Uterus (tissue), 3 donors: ENCODE measurements at regions not wholly inside any gene's neighbourhood (a gene's known extent, or its start where the extent isn't known, plus 50 kb on each side); places are given as distances from the start of the nearest gene placed in this dataset.
A peak's percentile ranks its signal among the peaks of the same experiment; 100 is the strongest.

ENCODE experiments used
- DNase-seq, 2 donors: peaks; one replicate each; pipeline ENCODE4 v3.0.0-alpha.2; 2019 to 2020
- H3K27ac ChIP-seq, 2 donors: fragments of 200-600 bp; sonication (generic); 1 replicate in 1 of 2; 2 replicates in 1 of 2; pipeline ENCODE4 v1.5.1; 2016 to 2018
- H3K27me3 ChIP-seq, 2 donors: fragments of 200-600 bp; sonication (generic); one replicate each; pipeline ENCODE4 v1.5.1; 2018 to 2019; ENCODE audit warnings: control low read depth in 1 of 2
- H3K36me3 ChIP-seq, 2 donors: fragments of 200-600 bp; sonication (generic); one replicate each; pipeline ENCODE4 v1.5.1; 2019; ENCODE audit warnings: control low read depth in 1 of 2
- H3K4me1 ChIP-seq, 2 donors: fragments of 200-600 bp; sonication (generic); one replicate each; pipeline ENCODE4 v1.5.1; 2018 to 2019; ENCODE audit warnings: control low read depth in 1 of 2
- H3K4me3 ChIP-seq, 2 donors: fragments of 200-600 bp; sonication (generic); 1 replicate in 1 of 2; 2 replicates in 1 of 2; pipeline ENCODE4 v1.5.1; 2018 to 2019; ENCODE audit warnings: mild to moderate bottlenecking in 1 of 2
- H3K9me3 ChIP-seq, 2 donors: fragments of 200-600 bp; sonication (generic); one replicate each; pipeline ENCODE4 v1.5.1; 2019; ENCODE audit warnings: control low read depth in 1 of 2
- POLR2A ChIP-seq, 2 donors: fragments of 450-650 bp; IDR thresholded peaks; one replicate each; pipeline ENCODE4 v1.6.1; 2016; ENCODE audit warnings: antibody characterized with exemption in 2 of 2, mild to moderate bottlenecking in 1 of 2, moderate library complexity in 1 of 2
- intact Hi-C: fragments of 100-400 bp; cut with DNase I; formaldehyde crosslinking; loops from one replicate; pipeline ENCODE4 v1.15.1; 2023; ENCODE audit warnings: low total_unique reads
- TF ChIP-seq, protein P1 (sequence below), 4 experiments: fragments of 200-600 bp in 2 of 4; fragments of 450-650 bp in 2 of 4; sonication (generic) in 2 of 4; IDR thresholded peaks; one replicate each; pipeline ENCODE4 v1.5.1; 2016 to 2019; ENCODE audit warnings: antibody characterized with exemption in 4 of 4, mild to moderate bottlenecking in 2 of 4, moderate library complexity in 1 of 4
- donor health status: DM: yes; HTN: yes; CAD: no.

DNA sequence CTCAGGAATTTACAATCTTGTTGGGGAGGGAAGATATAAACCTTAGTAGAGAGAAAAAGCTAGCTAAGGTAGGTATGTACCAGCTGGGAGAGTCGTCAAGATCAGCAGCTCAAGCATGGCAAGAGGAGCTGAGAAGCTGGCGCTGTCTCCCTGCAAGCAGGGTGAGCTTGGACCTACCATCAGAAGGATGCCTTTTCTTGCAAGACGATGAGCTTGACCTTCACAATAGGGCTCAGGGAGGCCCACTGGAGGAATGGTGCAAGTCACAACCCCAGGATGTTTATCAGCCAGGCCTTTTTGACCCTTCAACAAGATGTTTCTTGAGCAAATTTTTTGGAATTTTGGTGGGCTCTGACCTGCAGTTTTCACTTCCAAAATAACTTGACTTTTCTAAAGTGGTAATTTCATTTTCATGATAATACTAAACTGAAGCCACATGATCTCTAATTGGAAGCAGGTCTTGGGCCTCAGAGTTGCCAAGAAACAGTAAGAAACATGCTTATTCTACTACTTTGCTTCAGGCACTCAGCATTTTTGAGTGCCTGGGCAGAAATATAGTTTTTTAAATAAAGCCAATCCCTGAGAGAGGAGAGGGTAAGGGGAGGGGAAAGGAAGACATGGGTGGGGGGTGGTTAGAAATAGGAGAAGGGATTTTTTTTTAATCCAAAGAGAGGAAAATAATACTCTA lies 258.1 kb downstream of the CLIC5 start:
- intact Hi-C loops = no loop called here
- no peak for TF ChIP-seq POLR2A (IDR thresholded peaks at IDR 0.05)
- TF ChIP-seq, protein P1, sequence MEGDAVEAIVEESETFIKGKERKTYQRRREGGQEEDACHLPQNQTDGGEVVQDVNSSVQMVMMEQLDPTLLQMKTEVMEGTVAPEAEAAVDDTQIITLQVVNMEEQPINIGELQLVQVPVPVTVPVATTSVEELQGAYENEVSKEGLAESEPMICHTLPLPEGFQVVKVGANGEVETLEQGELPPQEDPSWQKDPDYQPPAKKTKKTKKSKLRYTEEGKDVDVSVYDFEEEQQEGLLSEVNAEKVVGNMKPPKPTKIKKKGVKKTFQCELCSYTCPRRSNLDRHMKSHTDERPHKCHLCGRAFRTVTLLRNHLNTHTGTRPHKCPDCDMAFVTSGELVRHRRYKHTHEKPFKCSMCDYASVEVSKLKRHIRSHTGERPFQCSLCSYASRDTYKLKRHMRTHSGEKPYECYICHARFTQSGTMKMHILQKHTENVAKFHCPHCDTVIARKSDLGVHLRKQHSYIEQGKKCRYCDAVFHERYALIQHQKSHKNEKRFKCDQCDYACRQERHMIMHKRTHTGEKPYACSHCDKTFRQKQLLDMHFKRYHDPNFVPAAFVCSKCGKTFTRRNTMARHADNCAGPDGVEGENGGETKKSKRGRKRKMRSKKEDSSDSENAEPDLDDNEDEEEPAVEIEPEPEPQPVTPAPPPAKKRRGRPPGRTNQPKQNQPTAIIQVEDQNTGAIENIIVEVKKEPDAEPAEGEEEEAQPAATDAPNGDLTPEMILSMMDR (IDR thresholded peaks at IDR 0.05) = no peak
- peak overlapping the region; percentile 7 to 46 for H3K27ac ChIP-seq

DNA sequence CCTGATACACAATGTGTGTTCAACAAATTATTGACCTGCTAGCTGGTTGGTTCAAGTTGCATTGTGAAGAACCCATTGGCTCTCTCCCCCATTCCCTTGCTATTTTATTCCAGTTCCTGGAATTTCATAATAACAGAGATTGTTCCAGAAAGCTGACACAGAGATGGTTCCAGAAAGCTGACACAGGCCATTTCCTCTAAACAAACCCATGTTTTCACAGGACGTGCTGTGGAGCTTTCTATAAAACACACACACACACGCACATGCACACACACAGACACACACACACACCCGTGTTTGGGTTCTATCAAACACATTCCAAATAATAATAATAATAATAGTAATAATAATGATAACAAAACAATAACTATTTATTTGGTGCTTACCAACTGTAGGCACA lies 259.1 kb downstream of the CLIC5 start:
- Histone ChIP-seq H3K4me3 (no peak overlapping the region), H3K9me3 (no peaks in the 10 kb centered on the region), H3K27ac (no peak overlapping the region), H3K4me1 (no peaks in the 10 kb centered on the region), H3K36me3 (no peaks in the 10 kb centered on the region), H3K27me3 (no peaks in the 10 kb centered on the region)
- DNase-seq = no peak
- intact Hi-C loops = no loop called here
- TF ChIP-seq, protein P1 (IDR thresholded peaks at IDR 0.05) = no peak
- TF ChIP-seq POLR2A (IDR thresholded peaks at IDR 0.05) = no peak

More for the DNA sequence above, 258.1 kb downstream of the CLIC5 start:
- DNase-seq = no peak
- H3K4me3 ChIP-seq = no peak overlapping the region
- H3K27me3 ChIP-seq = no peaks in the 10 kb centered on the region
- H3K4me1 ChIP-seq = no peaks in the 10 kb centered on the region
- H3K9me3 ChIP-seq = no peaks in the 10 kb centered on the region
- no peaks in the 10 kb centered on the region for H3K36me3 ChIP-seq

DNA sequence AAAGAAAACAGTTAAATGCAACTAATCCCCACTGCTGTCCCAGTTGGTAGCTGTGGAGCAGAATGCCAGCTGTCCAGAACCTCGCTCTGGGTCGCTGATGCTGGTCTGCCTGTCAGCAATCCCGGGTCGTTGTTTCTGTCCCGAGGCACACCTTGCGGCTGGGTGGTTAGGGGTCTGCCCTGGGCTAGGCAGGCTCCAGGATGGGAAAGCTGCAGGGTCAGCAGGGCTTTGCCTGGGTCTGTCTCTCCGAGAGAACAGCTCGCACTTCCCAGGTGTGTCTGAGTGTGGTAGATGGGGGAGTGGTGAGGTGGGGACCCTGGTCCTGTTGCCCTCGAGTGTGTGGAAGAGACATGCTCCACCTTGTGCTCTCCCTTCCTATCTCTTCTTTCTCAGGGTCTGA lies 261.2 kb downstream of the CLIC5 start:
- no peak for DNase-seq
- Histone ChIP-seq H3K27me3 (no peaks in the 10 kb centered on the region), H3K9me3 (no peaks in the 10 kb centered on the region), H3K4me1 (no peaks in the 10 kb centered on the region), H3K27ac (no peak overlapping the region), H3K4me3 (no peak overlapping the region), H3K36me3 (no peaks in the 10 kb centered on the region)
- TF ChIP-seq, protein P1 (IDR thresholded peaks at IDR 0.05) = no peak
- no peak for TF ChIP-seq POLR2A (IDR thresholded peaks at IDR 0.05)
- intact Hi-C loops = no loop called here

DNA sequence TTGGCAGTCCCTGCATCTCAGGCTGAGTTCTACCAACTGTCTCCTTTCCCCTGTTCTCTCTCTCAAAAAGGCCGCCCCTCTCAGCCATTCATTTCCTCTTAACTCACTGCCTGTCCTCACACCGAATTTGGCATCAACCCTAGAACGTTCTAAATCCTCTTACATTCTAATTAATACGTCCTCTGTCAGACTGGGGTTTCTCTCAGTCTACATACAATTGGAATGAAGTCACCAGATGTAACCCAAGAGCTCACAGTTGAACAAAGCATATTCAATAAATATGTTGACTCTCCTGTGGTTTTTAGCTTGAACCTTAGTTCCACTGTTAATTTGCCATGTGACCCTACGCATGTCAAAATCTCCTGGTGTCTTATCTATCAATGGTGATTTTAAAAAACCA lies 269.6 kb downstream of the CLIC5 start:
- no peak overlapping the region for H3K27ac ChIP-seq
- no peaks in the 10 kb centered on the region for H3K9me3 ChIP-seq
- intact Hi-C loops = no loop called here
- no peaks in the 10 kb centered on the region for H3K36me3 ChIP-seq
- no peaks in the 10 kb centered on the region for H3K4me1 ChIP-seq
- no peak for DNase-seq
- H3K4me3 ChIP-seq = no peak overlapping the region
- no peaks in the 10 kb centered on the region for H3K27me3 ChIP-seq
- no peak for TF ChIP-seq POLR2A (IDR thresholded peaks at IDR 0.05)
- TF ChIP-seq, protein P1 (IDR thresholded peaks at IDR 0.05) = no peak

DNA sequence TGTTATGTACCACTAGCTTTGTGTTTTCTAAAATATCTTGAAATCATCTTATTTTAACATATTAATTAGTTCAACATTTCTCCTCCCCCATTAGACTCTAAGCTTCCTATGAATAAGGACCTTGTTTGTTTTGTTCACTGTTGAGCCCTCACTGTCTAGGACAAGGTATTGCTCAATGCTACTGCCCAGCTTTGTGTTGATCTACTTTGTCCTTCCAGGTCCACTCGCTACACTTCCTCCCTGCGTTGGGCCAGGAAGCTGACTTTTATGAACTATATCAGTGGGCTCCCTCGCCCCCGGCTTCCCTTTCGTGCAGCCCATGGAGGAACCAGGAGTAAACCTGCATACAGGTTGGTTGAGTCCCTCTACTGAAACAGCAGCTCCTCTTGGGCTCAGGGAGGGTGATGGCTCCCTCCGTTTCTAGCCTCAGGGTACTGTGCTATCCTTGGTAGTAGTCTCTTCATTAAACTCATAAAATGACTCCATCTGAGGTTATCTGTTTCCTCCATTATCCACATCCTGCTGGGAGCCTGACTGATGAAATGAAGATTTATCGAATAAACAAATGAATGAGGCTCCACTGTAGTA lies 272.5 kb downstream of the CLIC5 start:
- Histone ChIP-seq H3K9me3 (no peaks in the 10 kb centered on the region), H3K27me3 (no peaks in the 10 kb centered on the region), H3K4me3 (no peak overlapping the region), H3K36me3 (no peaks in the 10 kb centered on the region), H3K4me1 (no peaks in the 10 kb centered on the region), H3K27ac (peak overlapping the region; percentile 32 to 41)
- intact Hi-C loops = no loop called here
- TF ChIP-seq, protein P1 (IDR thresholded peaks at IDR 0.05) = no peak
- TF ChIP-seq POLR2A (IDR thresholded peaks at IDR 0.05) = no peak
- DNase-seq = no peak
